ENCODE measurements at regions not wholly inside any gene's neighbourhood (a gene's known extent, or its start where the extent isn't known, plus 50 kb on each side); places are given as distances from the start of the nearest gene placed in this dataset.

- TF ChIP-seq CTCF (IDR thresholded peaks at IDR 0.05) (no peak), POLR2AphosphoS5 (IDR thresholded peaks at IDR 0.05; ENCODE audit: low read depth, low read length) (no peak), TAF1 (IDR thresholded peaks at IDR 0.05; ENCODE audit: borderline replicate concordance, low read depth, low read length) (no peak), RAD21 (IDR thresholded peaks at IDR 0.05; ENCODE audit: low read length) (no peak), REST (IDR thresholded peaks at IDR 0.05; ENCODE audit: low read depth, low read length) (no peak), SMC3 (IDR thresholded peaks at IDR 0.05; ENCODE audit: low read depth, low read length) (no peak), USF2 (IDR thresholded peaks at IDR 0.05; ENCODE audit: borderline replicate concordance, low read depth, low read length) (no peak)
Observed at GRCh38 chr12:115144425-115144824, 460.4 kb upstream of the TBX3 start.

Measured in SK-N-SH (cell line).